ENCODE measurements at regions not wholly inside any gene's neighbourhood (a gene's known extent, or its start where the extent isn't known, plus 50 kb on each side); places are given as distances from the start of the nearest gene placed in this dataset.
A peak's percentile ranks its signal among the peaks of the same experiment; 100 is the strongest.
"Not testable (repeated sequence)": the region's sequence is repeated elsewhere in the genome, so short reads cannot be mapped to it uniquely, and the experiment has no call there.

DNA sequence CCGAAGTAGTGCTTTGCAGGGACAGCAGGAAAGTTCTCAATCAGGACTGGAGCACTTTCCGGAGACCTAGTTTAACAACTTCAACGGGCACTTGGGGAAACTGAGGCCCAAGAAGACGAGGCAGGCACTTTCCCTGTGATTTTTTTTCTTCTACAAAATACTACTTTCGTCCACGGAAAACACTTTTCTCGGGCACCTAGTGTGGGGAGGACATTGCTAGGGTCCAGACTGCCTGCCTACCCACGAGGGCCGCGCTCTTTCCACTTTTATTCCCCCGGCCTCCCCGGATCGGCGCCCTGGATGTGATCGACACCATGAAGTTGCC is 125.4 kb upstream of the CXorf66 start:
- Histone ChIP-seq H3K4me3 (ENCODE audit: insufficient read depth, low read length) (no peak overlapping the region), H3K4me1 (ENCODE audit: insufficient read depth, low read length) (no peaks in the 10 kb centered on the region), H2AFZ (ENCODE audit: low read length) (peak overlapping the region; percentile 47), H3K9me3 (ENCODE audit: low read depth, low read length) (no peaks in the 10 kb centered on the region), H3K27me3 (ENCODE audit: insufficient read depth, low read length) (peaks cover 4% of the 10 kb centered on the region), H3K79me2 (ENCODE audit: insufficient read depth, low read length) (no peaks in the 10 kb centered on the region), H3K36me3 (ENCODE audit: insufficient read depth, low read length) (no peaks in the 10 kb centered on the region), H3K27ac (ENCODE audit: low read depth, low read length) (no peak overlapping the region), H4K20me1 (ENCODE audit: insufficient read depth, low read length) (no peaks in the 10 kb centered on the region), H3K4me2 (ENCODE audit: insufficient read depth, low read length) (peak overlapping the region; percentile 29)
- TF ChIP-seq CTCF (IDR thresholded peaks at IDR 0.05; ENCODE audit: extremely low read depth, low read depth, low read length) = no peak
- no peak for DNase-seq (ENCODE audit: insufficient read length, low spot score, missing footprints)

- H3K36me3 ChIP-seq (ENCODE audit: insufficient read depth, low read length) = no peaks in the 10 kb centered on the region
- H3K27me3 ChIP-seq (ENCODE audit: insufficient read depth, low read length) = peaks cover 4% of the 10 kb centered on the region
- H3K4me2 ChIP-seq (ENCODE audit: insufficient read depth, low read length) = no peak overlapping the region
- DNase-seq (ENCODE audit: insufficient read length, low spot score, missing footprints) = no peak
- no peak overlapping the region for H3K4me3 ChIP-seq (ENCODE audit: insufficient read depth, low read length)
- H3K9me3 ChIP-seq (ENCODE audit: low read depth, low read length) = no peaks in the 10 kb centered on the region
- H3K27ac ChIP-seq (ENCODE audit: low read depth, low read length) = no peak overlapping the region
- no peaks in the 10 kb centered on the region for H3K79me2 ChIP-seq (ENCODE audit: insufficient read depth, low read length)
- H4K20me1 ChIP-seq (ENCODE audit: insufficient read depth, low read length) = no peaks in the 10 kb centered on the region
- H3K4me1 ChIP-seq (ENCODE audit: insufficient read depth, low read length) = no peaks in the 10 kb centered on the region
- no peak for TF ChIP-seq CTCF (IDR thresholded peaks at IDR 0.05; ENCODE audit: extremely low read depth, low read depth, low read length)
- H2AFZ ChIP-seq (ENCODE audit: low read length) = no peak overlapping the region
These were observed 123.1 kb upstream of the CXorf66 start for GRCh38 chrX:140088438-140088837.

DNA sequence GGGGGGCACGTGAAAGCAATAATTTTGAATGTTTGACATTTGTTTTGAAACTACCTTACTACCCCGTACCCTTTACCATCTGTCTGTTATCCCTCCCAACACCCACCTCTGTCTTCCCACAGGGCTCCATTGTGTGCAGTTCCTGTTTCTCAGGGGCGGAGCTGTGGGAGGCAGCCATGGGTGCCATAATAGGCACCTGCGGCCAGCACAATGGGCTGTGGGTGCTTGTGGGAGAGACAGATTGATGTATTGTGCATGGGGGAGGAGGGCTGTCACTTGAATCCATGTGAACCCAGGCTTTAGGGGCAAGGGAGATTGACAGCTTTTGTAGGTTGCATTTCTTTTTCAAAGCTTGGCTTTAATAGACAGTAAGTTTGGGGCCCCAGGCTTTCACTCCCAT is 122.6 kb upstream of the CXorf66 start:
- Histone ChIP-seq H3K27me3 (ENCODE audit: insufficient read depth, low read length) (peaks cover 4% of the 10 kb centered on the region), H3K79me2 (ENCODE audit: insufficient read depth, low read length) (no peaks in the 10 kb centered on the region), H3K4me1 (ENCODE audit: insufficient read depth, low read length) (no peaks in the 10 kb centered on the region), H3K27ac (ENCODE audit: low read depth, low read length) (no peak overlapping the region), H3K36me3 (ENCODE audit: insufficient read depth, low read length) (no peaks in the 10 kb centered on the region), H3K4me2 (ENCODE audit: insufficient read depth, low read length) (no peak overlapping the region), H3K4me3 (ENCODE audit: insufficient read depth, low read length) (no peak overlapping the region), H4K20me1 (ENCODE audit: insufficient read depth, low read length) (no peaks in the 10 kb centered on the region), H3K9me3 (ENCODE audit: low read depth, low read length) (no peaks in the 10 kb centered on the region), H2AFZ (ENCODE audit: low read length) (no peak overlapping the region)
- DNase-seq (ENCODE audit: insufficient read length, low spot score, missing footprints) = no peak
- TF ChIP-seq CTCF (IDR thresholded peaks at IDR 0.05; ENCODE audit: extremely low read depth, low read depth, low read length) = no peak

GRCh38 chrX:140086691-140087090 is 121.4 kb upstream of the CXorf66 start:
- no peaks in the 10 kb centered on the region for H3K36me3 ChIP-seq (ENCODE audit: insufficient read depth, low read length)
- H2AFZ ChIP-seq (ENCODE audit: low read length) = no peak overlapping the region
- no peak overlapping the region for H3K4me2 ChIP-seq (ENCODE audit: insufficient read depth, low read length)
- no peaks in the 10 kb centered on the region for H3K9me3 ChIP-seq (ENCODE audit: low read depth, low read length)
- H3K4me3 ChIP-seq (ENCODE audit: insufficient read depth, low read length) = no peak overlapping the region
- no peaks in the 10 kb centered on the region for H3K4me1 ChIP-seq (ENCODE audit: insufficient read depth, low read length)
- TF ChIP-seq CTCF (IDR thresholded peaks at IDR 0.05; ENCODE audit: extremely low read depth, low read depth, low read length) = no peak
- DNase-seq (ENCODE audit: insufficient read length, low spot score, missing footprints) = no peak
- H3K27me3 ChIP-seq (ENCODE audit: insufficient read depth, low read length) = peaks cover 4% of the 10 kb centered on the region
- H4K20me1 ChIP-seq (ENCODE audit: insufficient read depth, low read length) = no peaks in the 10 kb centered on the region
- no peak overlapping the region for H3K27ac ChIP-seq (ENCODE audit: low read depth, low read length)
- H3K79me2 ChIP-seq (ENCODE audit: insufficient read depth, low read length) = no peaks in the 10 kb centered on the region

- not testable (repeated sequence) for H3K27ac ChIP-seq (ENCODE audit: low read depth, low read length); H2AFZ ChIP-seq (ENCODE audit: low read length); H3K4me3 ChIP-seq (ENCODE audit: insufficient read depth, low read length); H4K20me1 ChIP-seq (ENCODE audit: insufficient read depth, low read length); H3K79me2 ChIP-seq (ENCODE audit: insufficient read depth, low read length); H3K27me3 ChIP-seq (ENCODE audit: insufficient read depth, low read length); H3K9me3 ChIP-seq (ENCODE audit: low read depth, low read length); H3K36me3 ChIP-seq (ENCODE audit: insufficient read depth, low read length); DNase-seq (ENCODE audit: insufficient read length, low spot score, missing footprints); H3K4me2 ChIP-seq (ENCODE audit: insufficient read depth, low read length); H3K4me1 ChIP-seq (ENCODE audit: insufficient read depth, low read length)
These were observed 109.5 kb upstream of the CXorf66 start for GRCh38 chrX:140074851-140075250.

All from osteoblast (primary cell).